H1 (cell line): ENCODE measurements at regions not wholly inside any gene's neighbourhood (a gene's known extent, or its start where the extent isn't known, plus 50 kb on each side); places are given as distances from the start of the nearest gene placed in this dataset.

Source experiments
- EP300 ChIP-seq, 2 experiments: IDR thresholded peaks; 1 replicate in 1 of 2; 2 replicates in 1 of 2; pipeline ENCODE4 v1.6.1; 2011 to 2012; ENCODE audit warnings: low read depth in 2 of 2, low read length in 2 of 2, mild to moderate bottlenecking in 2 of 2, borderline replicate concordance in 1 of 2, inconsistent platforms in 1 of 2, moderate library complexity in 1 of 2
- EZH2 ChIP-seq: fragments of 200-600 bp; sonication (generic); IDR thresholded peaks from 2 replicates; pipeline ENCODE4 v1.7.1; 2012; ENCODE audit warnings: low read depth, mild to moderate bottlenecking, moderate library complexity, low read length, inconsistent platforms; ENCODE audit not compliant: severe bottlenecking
- GABPA ChIP-seq: IDR thresholded peaks from 2 replicates; pipeline ENCODE4 v1.6.1; 2011; ENCODE audit warnings: mild to moderate bottlenecking, low read length, moderate library complexity, borderline replicate concordance; ENCODE audit not compliant: insufficient read depth
- JUND ChIP-seq: IDR thresholded peaks from 2 replicates; pipeline ENCODE4 v1.6.1; 2011; ENCODE audit warnings: mild to moderate bottlenecking, improper control_type of control experiment, low read length
- SP4 ChIP-seq: IDR thresholded peaks from 2 replicates; pipeline ENCODE4 v1.6.1; 2012; ENCODE audit warnings: low read length, inconsistent platforms
- SRF ChIP-seq: IDR thresholded peaks from 2 replicates; pipeline ENCODE4 v1.6.1; 2011; ENCODE audit warnings: mild to moderate bottlenecking, low read depth, low read length, moderate library complexity
- TAF1 ChIP-seq: IDR thresholded peaks from 2 replicates; pipeline ENCODE4 v1.6.1; 2011; ENCODE audit warnings: mild to moderate bottlenecking, low read depth, low read length
- YY1 ChIP-seq: IDR thresholded peaks from 2 replicates; pipeline ENCODE4 v1.6.1; 2011; ENCODE audit warnings: low read depth, mild to moderate bottlenecking, low read length
- ZNF274 ChIP-seq: IDR thresholded peaks from 2 replicates; pipeline ENCODE4 v1.7.0; 2012; ENCODE audit warnings: low read length, borderline replicate concordance; ENCODE audit errors: extremely low read depth
- TF ChIP-seq, protein P1 (sequence below), 3 experiments: IDR thresholded peaks; 1 replicate in 2 of 3; 2 replicates in 1 of 3; pipeline versions ENCODE4 v1.5.1 to v1.6.1; 2011; ENCODE audit warnings: low read length in 3 of 3, mild to moderate bottlenecking in 3 of 3, inconsistent platforms in 2 of 3, low read depth in 1 of 3, moderate library complexity in 1 of 3; ENCODE audit not compliant: insufficient read depth in 1 of 3; ENCODE audit errors: control extremely low read depth in 1 of 3

DNA sequence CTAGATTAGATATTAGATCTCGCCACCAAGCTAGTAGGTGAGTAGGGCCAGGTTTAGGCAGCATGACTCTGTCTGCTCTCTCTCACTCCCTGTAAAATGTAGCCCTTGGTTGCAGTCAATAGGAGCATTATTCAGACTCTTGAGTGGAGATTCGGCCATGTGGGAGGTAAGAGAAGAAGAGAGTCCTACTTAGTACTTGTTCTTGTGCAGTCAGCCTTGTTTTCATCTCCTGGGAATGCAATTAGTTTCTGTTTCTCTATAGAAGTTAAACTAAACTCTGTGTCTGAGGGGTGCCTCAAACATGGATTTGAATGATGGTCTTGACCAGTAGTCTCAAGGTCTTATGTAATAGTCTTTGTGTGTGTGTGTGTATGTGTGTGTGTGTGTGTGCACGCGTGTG is 229.5 kb upstream of the DPH6 start:
- TF ChIP-seq, protein P1, sequence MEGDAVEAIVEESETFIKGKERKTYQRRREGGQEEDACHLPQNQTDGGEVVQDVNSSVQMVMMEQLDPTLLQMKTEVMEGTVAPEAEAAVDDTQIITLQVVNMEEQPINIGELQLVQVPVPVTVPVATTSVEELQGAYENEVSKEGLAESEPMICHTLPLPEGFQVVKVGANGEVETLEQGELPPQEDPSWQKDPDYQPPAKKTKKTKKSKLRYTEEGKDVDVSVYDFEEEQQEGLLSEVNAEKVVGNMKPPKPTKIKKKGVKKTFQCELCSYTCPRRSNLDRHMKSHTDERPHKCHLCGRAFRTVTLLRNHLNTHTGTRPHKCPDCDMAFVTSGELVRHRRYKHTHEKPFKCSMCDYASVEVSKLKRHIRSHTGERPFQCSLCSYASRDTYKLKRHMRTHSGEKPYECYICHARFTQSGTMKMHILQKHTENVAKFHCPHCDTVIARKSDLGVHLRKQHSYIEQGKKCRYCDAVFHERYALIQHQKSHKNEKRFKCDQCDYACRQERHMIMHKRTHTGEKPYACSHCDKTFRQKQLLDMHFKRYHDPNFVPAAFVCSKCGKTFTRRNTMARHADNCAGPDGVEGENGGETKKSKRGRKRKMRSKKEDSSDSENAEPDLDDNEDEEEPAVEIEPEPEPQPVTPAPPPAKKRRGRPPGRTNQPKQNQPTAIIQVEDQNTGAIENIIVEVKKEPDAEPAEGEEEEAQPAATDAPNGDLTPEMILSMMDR (IDR thresholded peaks at IDR 0.05; ENCODE audit: control extremely low read depth in 1 of 3, insufficient read depth in 1 of 3, low read depth in 1 of 3, low read length in 3 of 3): no peak
- no peak for TF ChIP-seq GABPA
- no peak for TF ChIP-seq ZNF274
- no peak for TF ChIP-seq SRF
- TF ChIP-seq EZH2: no peak
- no peak for TF ChIP-seq EP300 (IDR thresholded peaks at IDR 0.05; ENCODE audit: borderline replicate concordance in 1 of 2, low read depth in 2 of 2, low read length in 2 of 2)
- TF ChIP-seq JUND: no peak
- no peak for TF ChIP-seq SP4
- TF ChIP-seq YY1: no peak
- TF ChIP-seq TAF1: no peak
